KOPT-K1 (cell line): ENCODE measurements at regions not wholly inside any gene's neighbourhood (a gene's known extent, or its start where the extent isn't known, plus 50 kb on each side); places are given as distances from the start of the nearest gene placed in this dataset.
"Not testable (repeated sequence)": the region's sequence is repeated elsewhere in the genome, so short reads cannot be mapped to it uniquely, and the experiment has no call there.

Experiments used
- H3K27ac ChIP-seq: fragments of 200-600 bp; sonication (generic); 2 replicates; pipeline ENCODE4 v1.5.1; 2016; ENCODE audit warnings: antibody characterized with exemption, mild to moderate bottlenecking, low read depth, low read length; ENCODE audit not compliant: poor library complexity, severe bottlenecking
- H3K36me3 ChIP-seq: fragments of 200-600 bp; sonication (generic); 2 replicates; pipeline ENCODE4 v1.5.1; 2017; ENCODE audit warnings: antibody characterized with exemption, mild to moderate bottlenecking, low read length, moderate library complexity; ENCODE audit not compliant: insufficient read depth
- H3K9me3 ChIP-seq: fragments of 200-600 bp; sonication (generic); 2 replicates; pipeline ENCODE4 v1.5.1; 2017; ENCODE audit warnings: antibody characterized with exemption, low read length, mild to moderate bottlenecking; ENCODE audit not compliant: insufficient read depth, poor library complexity, severe bottlenecking

GRCh38 chr6:97969065-97969464 is 686.0 kb upstream of the MMS22L start:
- no peaks in the 10 kb centered on the region for H3K9me3 ChIP-seq
- no peaks in the 10 kb centered on the region for H3K36me3 ChIP-seq
- H3K27ac ChIP-seq = no peak overlapping the region

GRCh38 chr6:97977084-97977483 is 694.1 kb upstream of the MMS22L start:
- H3K27ac ChIP-seq = no peak overlapping the region
- H3K36me3 ChIP-seq = no peaks in the 10 kb centered on the region
- H3K9me3 ChIP-seq = no peaks in the 10 kb centered on the region

- no peaks in the 10 kb centered on the region for H3K36me3 ChIP-seq
- no peak overlapping the region for H3K27ac ChIP-seq
- H3K9me3 ChIP-seq = no peaks in the 10 kb centered on the region
Measured at GRCh38 chr6:97978855-97979271, 695.8 kb upstream of the MMS22L start.

GRCh38 chr6:97979285-97979684 is 696.3 kb upstream of the MMS22L start:
- not testable (repeated sequence) for H3K27ac ChIP-seq, H3K9me3 ChIP-seq

GRCh38 chr6:97989451-97989850 is 706.4 kb upstream of the MMS22L start:
- Histone ChIP-seq H3K27ac (no peak overlapping the region), H3K9me3 (no peaks in the 10 kb centered on the region), H3K36me3 (no peaks in the 10 kb centered on the region)

More at GRCh38 chr6:97979285-97979684, 696.3 kb upstream of the MMS22L start:
- not testable (repeated sequence) for H3K36me3 ChIP-seq

- no peaks in the 10 kb centered on the region for H3K9me3 ChIP-seq
- no peak overlapping the region for H3K27ac ChIP-seq
- H3K36me3 ChIP-seq = no peaks in the 10 kb centered on the region
Measured at GRCh38 chr6:97995158-97995557, 712.1 kb upstream of the MMS22L start.

GRCh38 chr6:98002678-98003077 is 719.7 kb upstream of the MMS22L start:
- Histone ChIP-seq H3K36me3 (no peaks in the 10 kb centered on the region), H3K27ac (no peak overlapping the region), H3K9me3 (no peaks in the 10 kb centered on the region)

GRCh38 chr6:98014442-98015201 is 731.6 kb upstream of the MMS22L start:
- H3K27ac ChIP-seq = no peak overlapping the region
- no peaks in the 10 kb centered on the region for H3K36me3 ChIP-seq
- H3K9me3 ChIP-seq = no peaks in the 10 kb centered on the region

GRCh38 chr6:98016565-98016964 is 733.5 kb upstream of the MMS22L start:
- H3K9me3 ChIP-seq = no peaks in the 10 kb centered on the region
- no peak overlapping the region for H3K27ac ChIP-seq
- H3K36me3 ChIP-seq = no peaks in the 10 kb centered on the region

GRCh38 chr6:98020222-98020621 is 737.2 kb upstream of the MMS22L start:
- no peak overlapping the region for H3K27ac ChIP-seq
- no peaks in the 10 kb centered on the region for H3K36me3 ChIP-seq
- no peaks in the 10 kb centered on the region for H3K9me3 ChIP-seq

GRCh38 chr6:98024359-98024758 is 741.3 kb upstream of the MMS22L start:
- Histone ChIP-seq H3K36me3 (no peaks in the 10 kb centered on the region), H3K9me3 (no peaks in the 10 kb centered on the region), H3K27ac (no peak overlapping the region)

- H3K9me3 ChIP-seq = no peaks in the 10 kb centered on the region
Measured at GRCh38 chr6:98027898-98028297, 744.9 kb upstream of the MMS22L start.

GRCh38 chr6:98033617-98034016 is 750.6 kb upstream of the MMS22L start:
- no peaks in the 10 kb centered on the region for H3K36me3 ChIP-seq
- H3K27ac ChIP-seq = no peak overlapping the region
- no peaks in the 10 kb centered on the region for H3K9me3 ChIP-seq

More at GRCh38 chr6:98027898-98028297, 744.9 kb upstream of the MMS22L start:
- H3K27ac ChIP-seq = no peak overlapping the region
- H3K36me3 ChIP-seq = no peaks in the 10 kb centered on the region

- no peaks in the 10 kb centered on the region for H3K9me3 ChIP-seq
- no peaks in the 10 kb centered on the region for H3K36me3 ChIP-seq
- no peak overlapping the region for H3K27ac ChIP-seq
Measured at GRCh38 chr6:98036344-98036923, 753.4 kb upstream of the MMS22L start.

GRCh38 chr6:98037571-98037970 is 754.6 kb upstream of the MMS22L start:
- no peaks in the 10 kb centered on the region for H3K9me3 ChIP-seq
- H3K36me3 ChIP-seq = no peaks in the 10 kb centered on the region
- no peak overlapping the region for H3K27ac ChIP-seq

GRCh38 chr6:98039443-98039842 is 756.4 kb upstream of the MMS22L start:
- Histone ChIP-seq H3K9me3 (no peaks in the 10 kb centered on the region), H3K27ac (no peak overlapping the region), H3K36me3 (no peaks in the 10 kb centered on the region)
